ENCODE measurements at regions not wholly inside any gene's neighbourhood (a gene's known extent, or its start where the extent isn't known, plus 50 kb on each side); places are given as distances from the start of the nearest gene placed in this dataset.

DNA sequence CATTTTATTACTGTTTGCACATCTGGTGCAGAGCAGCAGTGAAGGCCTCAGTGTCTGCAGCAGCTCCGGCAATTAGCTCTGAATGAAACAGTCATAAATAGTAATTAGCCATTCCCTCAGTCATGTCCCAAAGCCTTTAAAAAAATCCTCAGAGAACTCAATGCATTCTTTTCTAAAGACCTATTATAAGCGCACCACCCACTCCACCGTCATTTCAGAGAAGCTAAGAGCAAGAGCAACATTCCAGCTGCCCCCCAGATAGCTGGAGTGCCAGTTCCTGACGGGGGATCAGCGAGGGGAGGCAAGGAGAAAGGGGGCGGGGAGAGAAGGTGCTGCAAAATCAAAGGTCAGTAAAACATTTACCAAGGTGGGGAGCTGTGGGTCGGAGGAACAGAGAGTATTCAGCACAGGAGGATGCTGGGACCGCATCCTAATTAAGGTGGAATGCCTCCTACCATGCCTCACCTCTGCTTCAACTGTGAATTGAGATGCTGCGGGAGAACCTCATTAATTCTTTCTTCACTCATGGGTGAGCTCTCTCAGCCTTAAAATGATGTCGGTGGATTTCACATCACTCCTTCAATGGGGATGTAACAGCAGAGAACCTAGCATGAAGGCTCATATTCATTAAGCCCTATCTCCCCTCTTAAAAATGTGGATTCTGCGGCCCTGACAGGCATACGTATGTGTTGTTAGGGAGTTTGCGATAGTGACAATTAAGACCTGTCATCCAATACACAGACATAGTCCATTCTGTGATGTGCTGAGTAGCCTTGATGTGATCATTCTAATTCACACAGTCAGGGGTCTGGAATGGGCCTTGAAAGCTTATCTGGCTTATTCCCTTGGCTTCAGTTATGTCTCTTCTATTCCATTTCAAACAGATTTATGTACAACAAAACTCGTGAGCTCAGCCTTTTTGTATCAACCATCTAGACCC is 469.5 kb upstream of the NRSN1 start:
- intact Hi-C loops (cut with DNase I; ENCODE audit: low total_unique reads), result no loop called here
- no peak overlapping the region for H3K27ac ChIP-seq
- no peaks in the 10 kb centered on the region for H3K36me3 ChIP-seq
- H3K9me3 ChIP-seq, result no peaks in the 10 kb centered on the region
- no peak for DNase-seq
- H3K27me3 ChIP-seq, result no peaks in the 10 kb centered on the region
- 63 to 79% methylated on average over 3 to 14 of the region's 14 CpGs for WGBS, 2 donors (ENCODE audit: low coverage in 1 of 2)
- no peak overlapping the region for H3K4me3 ChIP-seq
- in situ Hi-C loops (cut with MboI; ENCODE audit: low pct_ligation_motif_present in 1 of 4, low pct_unique_long_range_greater_than_20kb in 1 of 4, low sequenced_read_pairs in 3 of 4), result no loop called here
- no peak for TF ChIP-seq POLR2A (IDR thresholded peaks at IDR 0.05)
- TF ChIP-seq POLR2AphosphoS5 (IDR thresholded peaks at IDR 0.05), result no peak
- no peak for TF ChIP-seq EP300 (IDR thresholded peaks at IDR 0.05; ENCODE audit: low read depth)
- TF ChIP-seq, protein P1, sequence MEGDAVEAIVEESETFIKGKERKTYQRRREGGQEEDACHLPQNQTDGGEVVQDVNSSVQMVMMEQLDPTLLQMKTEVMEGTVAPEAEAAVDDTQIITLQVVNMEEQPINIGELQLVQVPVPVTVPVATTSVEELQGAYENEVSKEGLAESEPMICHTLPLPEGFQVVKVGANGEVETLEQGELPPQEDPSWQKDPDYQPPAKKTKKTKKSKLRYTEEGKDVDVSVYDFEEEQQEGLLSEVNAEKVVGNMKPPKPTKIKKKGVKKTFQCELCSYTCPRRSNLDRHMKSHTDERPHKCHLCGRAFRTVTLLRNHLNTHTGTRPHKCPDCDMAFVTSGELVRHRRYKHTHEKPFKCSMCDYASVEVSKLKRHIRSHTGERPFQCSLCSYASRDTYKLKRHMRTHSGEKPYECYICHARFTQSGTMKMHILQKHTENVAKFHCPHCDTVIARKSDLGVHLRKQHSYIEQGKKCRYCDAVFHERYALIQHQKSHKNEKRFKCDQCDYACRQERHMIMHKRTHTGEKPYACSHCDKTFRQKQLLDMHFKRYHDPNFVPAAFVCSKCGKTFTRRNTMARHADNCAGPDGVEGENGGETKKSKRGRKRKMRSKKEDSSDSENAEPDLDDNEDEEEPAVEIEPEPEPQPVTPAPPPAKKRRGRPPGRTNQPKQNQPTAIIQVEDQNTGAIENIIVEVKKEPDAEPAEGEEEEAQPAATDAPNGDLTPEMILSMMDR (IDR thresholded peaks at IDR 0.05), result no peak
- H3K4me1 ChIP-seq, result no peaks in the 10 kb centered on the region

DNA sequence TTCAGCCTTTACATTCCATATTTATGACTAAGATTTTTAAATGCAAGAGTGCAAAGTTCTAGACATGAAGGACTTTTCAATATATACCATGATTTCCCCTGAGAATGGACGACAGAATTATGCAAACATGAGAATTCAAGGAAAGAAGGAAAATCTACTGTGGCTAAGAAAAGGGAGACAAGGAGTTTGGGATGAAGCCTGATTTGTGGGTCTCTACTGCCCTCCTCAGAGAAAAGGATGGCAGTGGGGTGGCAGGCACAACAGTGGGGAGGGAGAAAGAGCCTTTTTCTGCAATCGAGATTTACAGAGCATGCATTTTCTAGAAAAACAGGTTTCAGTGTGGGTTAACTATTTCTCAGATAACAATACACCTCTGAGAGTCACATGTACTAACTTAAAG is 466.9 kb upstream of the NRSN1 start:
- intact Hi-C loops (cut with DNase I; ENCODE audit: low total_unique reads), result no loop called here
- Histone ChIP-seq H3K36me3 (no peaks in the 10 kb centered on the region), H3K27ac (no peak overlapping the region), H3K4me1 (no peaks in the 10 kb centered on the region), H3K27me3 (no peaks in the 10 kb centered on the region), H3K4me3 (no peak overlapping the region), H3K9me3 (no peaks in the 10 kb centered on the region)
- in situ Hi-C loops (cut with MboI; ENCODE audit: low pct_ligation_motif_present in 1 of 4, low pct_unique_long_range_greater_than_20kb in 1 of 4, low sequenced_read_pairs in 3 of 4), result no loop called here
- no peak for TF ChIP-seq EP300 (IDR thresholded peaks at IDR 0.05; ENCODE audit: low read depth)
- TF ChIP-seq, protein P1 (IDR thresholded peaks at IDR 0.05), result peak; percentile 40 to 48 (median 43)
- whole genome bisulfite sequencing, 2 donors (ENCODE audit: low coverage in 1 of 2), result 20 to 29% methylated on average over 2 of the region's 2 CpGs
- peak; percentile 23 for DNase-seq

DNA sequence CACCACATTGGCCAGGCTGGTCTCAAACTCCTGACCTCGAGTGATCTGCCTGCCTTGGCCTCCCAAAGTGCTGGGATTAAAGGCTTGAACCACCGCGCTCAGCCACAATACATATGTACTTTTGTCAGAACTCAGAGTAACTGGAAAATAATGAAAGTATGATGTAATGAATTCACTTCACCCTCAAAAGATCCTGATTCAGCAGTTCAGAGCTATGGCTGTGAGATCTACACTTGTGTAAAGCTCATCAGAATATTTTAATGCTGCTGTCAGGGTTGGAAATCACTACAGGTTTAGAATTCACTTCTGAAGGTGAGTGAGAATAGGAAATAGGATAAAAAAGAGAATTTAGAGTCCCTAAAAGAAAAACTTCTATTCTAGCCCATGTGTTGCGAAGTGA is 464.5 kb upstream of the NRSN1 start:
- Histone ChIP-seq H3K27me3 (no peaks in the 10 kb centered on the region), H3K4me3 (no peak overlapping the region), H3K9me3 (no peaks in the 10 kb centered on the region), H3K27ac (no peak overlapping the region), H3K4me1 (no peaks in the 10 kb centered on the region), H3K36me3 (no peaks in the 10 kb centered on the region)
- no peak for TF ChIP-seq EP300 (IDR thresholded peaks at IDR 0.05; ENCODE audit: low read depth)
- no peak for TF ChIP-seq POLR2AphosphoS5 (IDR thresholded peaks at IDR 0.05)
- TF ChIP-seq, protein P1 (IDR thresholded peaks at IDR 0.05), result no peak
- TF ChIP-seq POLR2A (IDR thresholded peaks at IDR 0.05), result no peak
- no peak for DNase-seq
- 84 to 94% methylated on average over 4 of the region's 4 CpGs for WGBS, 2 donors (ENCODE audit: low coverage in 1 of 2)
- in situ Hi-C loops (cut with MboI; ENCODE audit: low pct_ligation_motif_present in 1 of 4, low pct_unique_long_range_greater_than_20kb in 1 of 4, low sequenced_read_pairs in 3 of 4) (no loop called here), intact Hi-C loops (cut with DNase I; ENCODE audit: low total_unique reads) (no loop called here)

DNA sequence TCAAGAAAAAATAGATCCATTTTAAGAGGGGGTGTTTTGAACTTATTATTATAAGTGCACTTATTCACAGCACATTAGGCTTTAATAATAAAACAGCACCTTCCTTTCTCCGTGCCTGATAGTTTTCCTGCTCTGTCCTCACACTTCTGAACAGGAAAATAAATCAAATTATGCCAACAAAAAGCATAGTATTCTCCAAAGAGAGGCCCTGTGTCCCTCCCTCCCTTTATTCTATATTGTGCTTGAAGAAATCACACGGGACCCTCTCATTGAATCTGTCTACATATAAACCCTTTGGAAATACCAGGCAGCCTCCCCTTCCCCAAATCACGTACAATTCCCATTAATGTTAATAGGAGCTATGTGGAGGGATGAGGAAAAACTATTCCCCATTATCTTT is 462.9 kb upstream of the NRSN1 start:
- no peaks in the 10 kb centered on the region for H3K4me1 ChIP-seq
- H3K36me3 ChIP-seq, result no peaks in the 10 kb centered on the region
- intact Hi-C loops (cut with DNase I; ENCODE audit: low total_unique reads), result no loop called here
- 69 to 75% methylated on average over 3 of the region's 3 CpGs for WGBS, 2 donors (ENCODE audit: low coverage in 1 of 2)
- H3K27ac ChIP-seq, result no peak overlapping the region
- no peak overlapping the region for H3K4me3 ChIP-seq
- no peaks in the 10 kb centered on the region for H3K9me3 ChIP-seq
- no peaks in the 10 kb centered on the region for H3K27me3 ChIP-seq
- in situ Hi-C loops (cut with MboI; ENCODE audit: low pct_ligation_motif_present in 1 of 4, low pct_unique_long_range_greater_than_20kb in 1 of 4, low sequenced_read_pairs in 3 of 4), result no loop called here
- DNase-seq, result no peak
- no peak for TF ChIP-seq POLR2AphosphoS5 (IDR thresholded peaks at IDR 0.05)
- TF ChIP-seq, protein P1 (IDR thresholded peaks at IDR 0.05), result no peak
- TF ChIP-seq POLR2A (IDR thresholded peaks at IDR 0.05), result no peak
- no peak for TF ChIP-seq EP300 (IDR thresholded peaks at IDR 0.05; ENCODE audit: low read depth)

Measured in transverse colon (tissue), 4 donors.